ENCODE measurements at regions not wholly inside any gene's neighbourhood (a gene's known extent, or its start where the extent isn't known, plus 50 kb on each side); places are given as distances from the start of the nearest gene placed in this dataset.

- Histone ChIP-seq H3K4me2 (ENCODE audit: insufficient read depth, low read length) (no peak overlapping the region), H3K9me3 (replicated peaks; ENCODE audit: control insufficient read depth, insufficient read depth, low read length) (no peaks in the 10 kb centered on the region), H3K9ac (replicated peaks; ENCODE audit: extremely low read depth, insufficient read depth, low read length) (no peak overlapping the region), H3K4me3 (replicated peaks in 1 of 3; ENCODE audit: insufficient read depth in 1 of 3, low read depth in 1 of 3, low read length in 3 of 3) (no peak overlapping the region), H4K20me1 (replicated peaks; ENCODE audit: control insufficient read depth, extremely low read depth, insufficient read depth, low read length) (no peaks in the 10 kb centered on the region), H2AFZ (ENCODE audit: low read depth, low read length) (no peak overlapping the region), H3K36me3 (ENCODE audit: control insufficient read depth in 2 of 2, extremely low read depth in 1 of 2, insufficient read depth in 2 of 2, low read length in 2 of 2) (no peaks in the 10 kb centered on the region), H3K4me1 (ENCODE audit: control insufficient read depth, extremely low read depth, insufficient read depth, low read length) (no peaks in the 10 kb centered on the region), H3K27ac (ENCODE audit: insufficient read depth, low read depth, low read length) (no peak overlapping the region), H3K79me2 (ENCODE audit: control insufficient read depth, insufficient read depth, low read length) (no peaks in the 10 kb centered on the region), H3K9me1 (replicated peaks; ENCODE audit: control insufficient read depth, extremely low read depth, insufficient read depth, low read length) (no peaks in the 10 kb centered on the region), H3K27me3 (ENCODE audit: control insufficient read depth in 2 of 2, insufficient read depth in 2 of 2, low read length in 2 of 2) (no peaks in the 10 kb centered on the region)
- POLR2A ChIA-PET: no interaction called here
- dilution Hi-C loops (cut with MboI; ENCODE audit: extremely low pct_ligation_motif_present, low sequenced_read_pairs): no loop called here
- no peak for FAIRE-seq
- CTCF ChIA-PET: no interaction called here
- no TSS peak for BruUV-seq (replicated peaks)
- intact Hi-C loops (cut with micrococcal nuclease): no loop called here
- no peak for TF ChIP-seq FOS (IDR thresholded peaks at IDR 0.05; ENCODE audit: borderline replicate concordance, insufficient read depth, low read length)
- no peak for TF ChIP-seq MYC (IDR thresholded peaks at IDR 0.05; ENCODE audit: low read depth, low read length)
- TF ChIP-seq POLR2AphosphoS5 (IDR thresholded peaks at IDR 0.05; ENCODE audit: insufficient read depth, low read depth, low read length): no peak
- TF ChIP-seq JUN (IDR thresholded peaks at IDR 0.05; ENCODE audit: borderline replicate concordance, insufficient read depth, insufficient read length, low read depth): no peak
- no peak for TF ChIP-seq CTCF (IDR thresholded peaks at IDR 0.05; ENCODE audit: extremely low read depth in 1 of 2, insufficient read depth in 1 of 2, low read depth in 1 of 2, low read length in 2 of 2)
- no peak for TF ChIP-seq POLR2A (IDR thresholded peaks at IDR 0.05; ENCODE audit: low read depth, low read length)
- TF ChIP-seq GATA2 (IDR thresholded peaks at IDR 0.05; ENCODE audit: insufficient read depth, insufficient read length, low read depth, low read length): no peak
- no peak for TF ChIP-seq MAX (IDR thresholded peaks at IDR 0.05; ENCODE audit: insufficient read depth, insufficient read length)
- TF ChIP-seq EZH2 (IDR thresholded peaks at IDR 0.05; ENCODE audit: borderline replicate concordance, low read depth, low read length, severe bottlenecking): no peak
- no peak for DNase-seq (ENCODE audit: low read depth, low spot score)
Observed at GRCh38 chr1:232178191-232178590, 451.7 kb downstream of the SIPA1L2 start.

Data from endothelial cell of umbilical vein (primary cell).